Ascending aorta (tissue), 2 donors: ENCODE measurements at regions not wholly inside any gene's neighbourhood (a gene's known extent, or its start where the extent isn't known, plus 50 kb on each side); places are given as distances from the start of the nearest gene placed in this dataset.

ENCODE experiments used
- DNase-seq, 2 donors: peaks; one replicate each; pipeline ENCODE4 v3.0.0-alpha.2; 2019; ENCODE audit warnings: low spot score in 2 of 2
- H3K27ac ChIP-seq, 2 donors: fragments of 200-600 bp; sonication (generic); one replicate each; pipeline ENCODE4 v1.5.1; 2016 to 2017; ENCODE audit warnings: mild to moderate bottlenecking in 1 of 2
- H3K27me3 ChIP-seq: fragments of 200-600 bp; sonication (generic); one replicate; pipeline ENCODE4 v1.5.1; 2017
- H3K36me3 ChIP-seq, 2 donors: fragments of 200-600 bp; sonication (generic); one replicate each; pipeline ENCODE4 v1.5.1; 2016
- H3K4me1 ChIP-seq, 2 donors: fragments of 200-600 bp; sonication (generic); one replicate each; pipeline ENCODE4 v1.5.1; 2016 to 2017; ENCODE audit warnings: mild to moderate bottlenecking in 1 of 2
- H3K4me3 ChIP-seq, 2 donors: fragments of 200-600 bp; sonication (generic); one replicate each; pipeline ENCODE4 v1.5.1; 2016 to 2017; ENCODE audit warnings: mild to moderate bottlenecking in 1 of 2
- H3K9me3 ChIP-seq, 2 donors: fragments of 200-600 bp; sonication (generic); one replicate each; pipeline ENCODE4 v1.5.1; 2016
- CTCF ChIP-seq, 3 experiments: fragments of 200-600 bp in 2 of 3; fragments of 450-650 bp in 1 of 3; sonication (generic) in 2 of 3; IDR thresholded peaks; one replicate each; pipeline ENCODE4 v1.5.1; 2016 to 2019; ENCODE audit warnings: antibody characterized with exemption in 3 of 3, mild to moderate bottlenecking in 1 of 3, moderate library complexity in 1 of 3
- intact Hi-C: fragments of 100-400 bp; cut with DNase I; formaldehyde crosslinking; loops from one replicate; pipeline ENCODE4 v1.15.1; 2023

- Histone ChIP-seq H3K27ac (no peak overlapping the region), H3K27me3 (no peaks in the 10 kb centered on the region), H3K4me3 (no peak overlapping the region), H3K36me3 (no peaks in the 10 kb centered on the region), H3K4me1 (no peaks in the 10 kb centered on the region), H3K9me3 (no peaks in the 10 kb centered on the region)
- intact Hi-C loops: no loop called here
- no peak for TF ChIP-seq CTCF (IDR thresholded peaks at IDR 0.05)
- DNase-seq: no peak
These were observed 692.9 kb upstream of the EEF2KMT start for GRCh38 chr16:5790512-5790911.

- no peak for TF ChIP-seq CTCF (IDR thresholded peaks at IDR 0.05)
- Histone ChIP-seq H3K27ac (no peak overlapping the region), H3K4me3 (no peak overlapping the region), H3K4me1 (no peaks in the 10 kb centered on the region), H3K27me3 (no peaks in the 10 kb centered on the region), H3K36me3 (no peaks in the 10 kb centered on the region), H3K9me3 (no peaks in the 10 kb centered on the region)
- intact Hi-C loops: no loop called here
- no peak for DNase-seq
These were observed 691.4 kb upstream of the EEF2KMT start for GRCh38 chr16:5789033-5789432.

GRCh38 chr16:5781436-5781835, 683.8 kb upstream of the EEF2KMT start:
- H3K4me1 ChIP-seq: no peaks in the 10 kb centered on the region
- no peaks in the 10 kb centered on the region for H3K27me3 ChIP-seq
- no peak overlapping the region for H3K4me3 ChIP-seq
- DNase-seq: no peak
- no peak overlapping the region for H3K27ac ChIP-seq
- no peaks in the 10 kb centered on the region for H3K36me3 ChIP-seq
- intact Hi-C loops: no loop called here
- no peaks in the 10 kb centered on the region for H3K9me3 ChIP-seq
- TF ChIP-seq CTCF (IDR thresholded peaks at IDR 0.05): no peak

GRCh38 chr16:5776876-5777275, 679.3 kb upstream of the EEF2KMT start:
- intact Hi-C loops: no loop called here
- Histone ChIP-seq H3K27ac (no peak overlapping the region), H3K9me3 (no peaks in the 10 kb centered on the region), H3K36me3 (no peaks in the 10 kb centered on the region), H3K4me3 (no peak overlapping the region), H3K4me1 (no peaks in the 10 kb centered on the region), H3K27me3 (no peaks in the 10 kb centered on the region)
- no peak for TF ChIP-seq CTCF (IDR thresholded peaks at IDR 0.05)
- DNase-seq: no peak

- H3K4me1 ChIP-seq: no peaks in the 10 kb centered on the region
- intact Hi-C loops: no loop called here
- no peak overlapping the region for H3K4me3 ChIP-seq
- TF ChIP-seq CTCF (IDR thresholded peaks at IDR 0.05): no peak
- H3K27ac ChIP-seq: no peak overlapping the region
- no peaks in the 10 kb centered on the region for H3K9me3 ChIP-seq
- H3K36me3 ChIP-seq: no peaks in the 10 kb centered on the region
- H3K27me3 ChIP-seq: no peaks in the 10 kb centered on the region
- no peak for DNase-seq
These were observed 678.3 kb upstream of the EEF2KMT start for GRCh38 chr16:5775916-5776315.

GRCh38 chr16:5770118-5770517, 672.5 kb upstream of the EEF2KMT start:
- Histone ChIP-seq H3K4me1 (no peaks in the 10 kb centered on the region), H3K27ac (no peak overlapping the region), H3K27me3 (no peaks in the 10 kb centered on the region), H3K9me3 (no peaks in the 10 kb centered on the region), H3K36me3 (no peaks in the 10 kb centered on the region), H3K4me3 (no peak overlapping the region)
- no peak for TF ChIP-seq CTCF (IDR thresholded peaks at IDR 0.05)
- intact Hi-C loops: no loop called here
- DNase-seq: no peak
